Embryonic facial prominence (tissue), 1 donor: ENCODE measurements at regions not wholly inside any gene's neighbourhood (a gene's known extent, or its start where the extent isn't known, plus 50 kb on each side); places are given as distances from the start of the nearest gene placed in this dataset.

ENCODE experiments used
- DNase-seq: peaks from one replicate; pipeline ENCODE4 v3.0.0-alpha.2; 2016; ENCODE audit errors: extremely low spot score

DNA sequence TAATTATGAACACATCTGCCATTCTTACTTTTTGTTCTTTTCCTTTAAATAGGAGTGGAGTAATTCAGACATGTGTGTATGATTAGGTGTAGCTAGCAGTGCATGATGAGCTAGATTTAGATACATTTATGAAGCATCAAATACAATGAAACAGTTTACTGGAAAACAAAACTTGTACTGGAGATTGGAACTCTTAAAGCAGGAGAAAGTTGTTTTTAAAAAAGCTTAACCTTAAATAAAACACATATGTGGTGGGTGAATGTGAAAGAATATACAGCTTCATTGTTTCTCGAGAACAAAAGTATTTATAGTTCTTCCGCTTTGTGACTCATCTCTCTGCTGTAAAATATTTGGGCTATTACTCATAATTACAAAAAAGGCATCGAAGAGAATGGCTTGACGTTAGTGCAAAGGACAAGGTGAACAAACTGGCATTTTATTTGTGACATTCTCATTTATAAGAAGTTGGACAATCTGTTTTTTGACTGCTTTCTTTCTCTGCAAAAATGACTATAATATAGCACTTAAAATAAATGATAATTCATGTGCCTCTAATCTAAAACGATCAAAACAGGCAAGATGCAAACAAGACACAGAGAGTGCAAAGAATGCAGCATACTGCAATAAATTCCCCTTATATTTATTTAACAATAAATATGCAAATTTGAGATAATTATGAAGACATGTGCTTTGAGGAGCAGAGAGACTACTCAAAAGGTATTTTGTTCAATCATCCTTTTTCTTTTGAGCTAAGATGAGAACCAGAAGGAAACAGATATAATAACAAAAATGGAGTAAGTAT lies 478.8 kb downstream of the CETN3 start:
- peak; percentile 16 for DNase-seq

DNA sequence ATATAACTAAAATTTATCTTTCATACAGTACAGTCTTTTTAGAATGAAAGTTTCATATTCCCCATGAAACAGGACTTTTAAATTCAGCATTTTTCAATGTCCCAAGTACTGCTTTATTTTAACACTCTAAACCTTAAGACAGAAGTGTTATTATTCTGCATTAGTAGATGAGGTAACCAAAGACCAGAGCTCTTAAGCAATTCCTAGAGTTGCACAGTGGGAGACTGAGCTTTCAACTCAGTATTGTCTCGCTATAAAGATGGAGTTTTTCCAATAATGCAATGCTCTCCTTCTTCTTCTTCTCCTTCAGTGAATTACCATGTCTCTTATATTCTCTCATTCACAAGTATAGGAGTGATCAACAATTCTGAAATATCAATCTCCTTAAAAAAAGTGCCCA lies 479.7 kb downstream of the CETN3 start:
- no peak for DNase-seq

DNA sequence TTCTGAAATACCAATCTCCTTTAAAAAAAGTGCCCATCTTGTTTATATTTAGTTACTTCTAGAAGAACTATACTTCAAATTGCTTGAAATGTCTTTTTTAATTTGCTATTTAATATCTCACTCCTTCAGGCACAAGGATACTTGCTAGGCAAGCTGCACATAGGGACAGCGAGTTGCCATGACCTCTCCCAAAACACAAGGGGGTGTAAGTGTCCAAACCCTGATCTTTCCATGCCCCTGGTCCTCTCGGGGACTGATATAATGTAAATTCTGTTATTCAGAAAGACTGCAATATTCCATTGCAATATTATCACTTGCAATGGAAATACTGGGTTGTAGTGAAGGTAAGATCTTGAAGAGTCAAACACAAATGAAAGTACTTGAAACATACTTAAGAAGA lies 480.4 kb downstream of the CETN3 start:
- no peak for DNase-seq

DNA sequence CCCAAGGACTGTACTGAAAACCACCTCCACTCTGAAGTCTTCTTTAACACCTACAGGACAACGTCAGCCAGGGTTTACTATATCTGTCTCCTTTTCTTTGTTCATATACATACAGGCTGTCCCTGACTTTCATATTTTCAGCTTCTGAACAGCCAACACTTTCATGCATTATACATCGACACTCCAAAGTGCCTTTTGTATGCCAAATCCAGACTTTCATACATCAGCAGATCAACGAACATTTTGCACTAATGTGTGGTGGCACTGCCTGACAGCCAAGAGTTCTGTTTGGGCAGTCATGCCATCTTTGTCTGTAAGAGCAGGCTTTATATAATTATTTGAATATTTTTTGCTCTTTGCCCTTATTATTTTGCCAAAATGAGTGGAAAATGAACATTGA lies 487.4 kb downstream of the CETN3 start:
- DNase-seq: no peak

- no peak for DNase-seq
These were observed 492.4 kb downstream of the CETN3 start for GRCh38 chr5:89917112-89917511.

- no peak for DNase-seq
These were observed 493.4 kb downstream of the CETN3 start for GRCh38 chr5:89916131-89916530.

- no peak for DNase-seq
These were observed 500.7 kb downstream of the CETN3 start for GRCh38 chr5:89908876-89909275.

- no peak for DNase-seq
These were observed 505.1 kb downstream of the CETN3 start for GRCh38 chr5:89904442-89904841.

- DNase-seq: no peak
These were observed 507.6 kb downstream of the CETN3 start for GRCh38 chr5:89901983-89902382.

- DNase-seq: no peak
These were observed 508.2 kb downstream of the CETN3 start for GRCh38 chr5:89901346-89901745.

DNA sequence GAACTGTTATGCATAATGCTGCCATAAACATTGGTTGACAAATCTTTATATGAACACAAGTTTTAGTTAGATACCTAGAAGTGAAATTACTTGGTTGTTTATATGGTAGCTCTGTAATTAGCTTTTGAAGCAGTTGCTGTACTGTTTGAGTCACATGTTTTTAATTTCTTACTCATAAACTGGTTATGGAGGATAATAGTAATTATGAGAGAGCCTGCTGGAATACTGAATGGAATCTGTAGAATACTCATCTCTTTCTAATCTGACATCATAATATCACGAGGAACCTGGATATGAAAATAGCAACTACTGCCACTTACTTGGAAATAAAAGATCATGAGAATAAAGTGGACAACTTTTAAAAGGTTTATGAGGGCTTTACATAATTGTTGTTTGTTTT lies 509.2 kb downstream of the CETN3 start:
- DNase-seq: no peak

GRCh38 chr5:89899559-89899958 lies 510.0 kb downstream of the CETN3 start:
- DNase-seq: no peak

- no peak for DNase-seq
These were observed 516.0 kb downstream of the CETN3 start for GRCh38 chr5:89893546-89893945.

- no peak for DNase-seq
These were observed 523.9 kb downstream of the CETN3 start for GRCh38 chr5:89885670-89886069.

- no peak for DNase-seq
These were observed 525.6 kb downstream of the CETN3 start for GRCh38 chr5:89883967-89884366.

GRCh38 chr5:89878140-89879132 lies 531.1 kb downstream of the CETN3 start:
- peak; percentile 20 for DNase-seq

- no peak for DNase-seq
These were observed 537.6 kb downstream of the CETN3 start for GRCh38 chr5:89871906-89872305.

DNA sequence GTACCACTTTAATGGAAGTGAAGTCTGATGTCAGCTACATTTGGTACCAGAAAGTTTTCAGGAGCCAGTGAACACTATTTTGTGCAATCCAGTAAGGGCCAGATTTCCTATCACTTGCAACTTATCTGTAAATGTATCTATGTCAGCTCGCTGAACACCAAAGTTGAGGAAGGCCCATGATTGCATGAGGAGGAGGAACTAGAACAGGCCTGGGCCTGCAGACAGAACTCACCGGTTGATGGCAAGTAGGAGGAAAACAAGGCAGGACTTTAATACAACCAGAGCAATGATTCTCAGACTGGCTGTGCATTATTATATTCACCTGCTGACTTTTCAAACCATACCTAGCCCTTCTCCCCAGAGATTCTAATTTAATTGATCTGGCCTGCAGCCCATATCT lies 540.2 kb downstream of the CETN3 start:
- no peak for DNase-seq

DNA sequence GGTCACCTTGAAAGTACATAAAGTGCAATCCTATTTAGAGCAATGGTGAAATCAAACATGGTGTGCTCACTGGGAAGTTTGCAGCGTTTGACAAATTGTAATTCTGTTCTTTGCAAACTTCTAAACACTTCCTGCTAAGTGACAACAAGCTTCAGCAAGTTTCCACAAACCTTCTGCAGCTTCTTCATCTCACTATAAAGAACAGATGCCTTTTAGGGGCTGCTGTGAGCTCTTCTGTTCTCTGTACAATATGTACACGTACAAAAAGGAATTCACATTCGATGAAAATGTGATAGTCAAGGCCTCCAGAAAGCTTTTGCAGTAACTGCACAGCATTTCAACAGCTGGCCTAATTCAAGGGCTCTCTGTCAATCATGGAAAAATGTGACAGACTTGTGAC lies 543.1 kb downstream of the CETN3 start:
- no peak for DNase-seq

DNA sequence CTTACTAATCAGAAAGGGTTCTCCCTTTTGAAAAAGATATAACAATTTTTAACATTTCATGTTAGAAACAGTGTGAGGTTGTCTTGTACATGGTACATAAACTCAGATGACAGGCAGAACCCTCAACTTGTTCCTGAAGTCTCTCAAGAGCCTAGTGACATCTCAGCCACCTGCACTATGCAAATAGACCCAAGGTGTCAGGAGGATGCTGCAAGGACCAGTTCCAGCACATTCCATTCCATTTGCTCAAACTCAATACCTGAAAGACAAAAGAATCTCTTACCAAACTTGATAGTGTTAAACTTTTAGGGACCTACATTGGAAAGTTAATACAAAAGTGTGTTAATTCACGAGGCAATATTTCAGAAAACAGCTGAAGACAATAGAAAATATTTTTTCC lies 544.6 kb downstream of the CETN3 start:
- no peak for DNase-seq

DNA sequence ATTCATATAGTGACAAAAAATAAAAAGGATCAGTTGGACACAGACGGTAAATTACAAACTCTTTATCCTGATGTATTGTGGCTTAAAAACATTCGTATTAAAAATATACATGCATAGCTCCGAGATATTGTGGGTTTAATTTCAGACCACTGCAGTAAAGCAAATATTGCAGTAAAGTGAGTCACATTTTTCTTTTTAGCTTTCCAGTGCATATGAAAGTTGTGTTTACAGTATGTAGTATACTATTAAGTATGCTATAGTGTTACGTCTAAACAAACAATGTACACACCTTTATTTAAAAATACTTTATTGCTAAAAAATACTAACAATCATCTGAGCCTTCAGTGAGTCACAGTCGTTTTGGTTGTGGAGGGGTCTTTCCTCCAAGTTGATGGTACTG lies 551.8 kb downstream of the CETN3 start:
- no peak for DNase-seq

DNA sequence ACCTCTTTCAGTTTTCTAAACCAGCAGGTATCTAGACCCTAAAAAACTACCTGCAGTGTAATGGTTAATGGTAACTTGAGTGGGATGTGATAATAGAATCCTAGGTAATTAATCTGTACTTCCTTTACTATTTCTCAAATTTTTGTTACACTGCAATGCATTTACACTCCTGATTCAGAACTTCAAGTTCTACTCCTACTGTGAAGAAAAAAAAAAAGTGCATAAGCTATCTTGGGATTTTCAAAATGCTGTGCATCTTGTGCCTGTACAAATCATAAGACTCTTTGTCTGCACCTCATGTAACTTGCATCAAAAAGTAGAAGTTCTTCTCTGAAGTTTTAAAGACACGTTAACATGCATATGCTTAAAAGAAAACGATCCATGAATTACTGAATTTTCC lies 554.1 kb downstream of the CETN3 start:
- DNase-seq: no peak

GRCh38 chr5:89851911-89852310 lies 557.6 kb downstream of the CETN3 start:
- DNase-seq: no peak
